GM12878 (cell line): ENCODE measurements at regions not wholly inside any gene's neighbourhood (a gene's known extent, or its start where the extent isn't known, plus 50 kb on each side); places are given as distances from the start of the nearest gene placed in this dataset.

ENCODE experiments used
- ATAC-seq: fragments of 200-7000 bp; cut with Tn5 transposase; 3 replicates; pipeline ENCODE4 v1.9.1; 2020; ENCODE audit warnings: mild to moderate bottlenecking, moderate library complexity
- BruUV-seq: library from RNA; stranded (reverse); fragments of 400-500 nt; replicated peaks from 2 replicates; lab custom pipeline; 2021; lab: Mats Ljungman, UMichigan
- CTCF ChIA-PET: fragments of 300-600 bp; sonication (Branson Sonifier 250); formaldehyde crosslinking; extraction: SDS; loops from one replicate; lab custom pipeline; 2021; ENCODE audit warnings: inconsistent platforms; lab: Yijun Ruan, JAX
- POLR2A ChIA-PET: fragments of 350-600 bp; formaldehyde crosslinking; extraction: SDS; loops from one replicate; lab custom pipeline; 2021; ENCODE audit warnings: inconsistent platforms; lab: Charles Lee
- RAD21 ChIA-PET: fragments of 300-600 bp; sonication (Branson Sonifier 250); formaldehyde crosslinking; loops from one replicate; lab custom pipeline; 2023; ENCODE audit warnings: antibody characterized with exemption; ENCODE audit not compliant: unreplicated experiment; lab: Charles Lee
- SMC1A ChIA-PET: fragments of 300-600 bp; sonication (Branson Sonifier 250); formaldehyde crosslinking; loops from one replicate; lab custom pipeline; 2023; ENCODE audit not compliant: unreplicated experiment, uncharacterized antibody; lab: Charles Lee
- DNase-seq: peaks from one replicate; pipeline ENCODE4 v3.0.0-alpha.2; 2011; ENCODE audit warnings: low read depth, low spot score
- FAIRE-seq: peaks from 3 replicates; lab custom pipeline; 2011; peaks lifted over from hg19 to GRCh38; lab: Jason Lieb, UNC
- H2AFZ ChIP-seq: 2 replicates; pipeline ENCODE4 v1.6.0; 2011; ENCODE audit warnings: low read depth, low read length, control low read depth; ENCODE audit not compliant: control insufficient read depth
- H3K27ac ChIP-seq: 2 replicates; pipeline ENCODE4 v1.5.1; 2011; ENCODE audit warnings: control low read depth; ENCODE audit not compliant: control insufficient read depth, insufficient read depth
- H3K27me3 ChIP-seq, 2 experiments: replicated peaks in 1 of 2; 2 replicates each; pipeline versions ENCODE4 v1.6.0 to v1.6.1; 2011; ENCODE audit warnings: low read length in 1 of 2; ENCODE audit not compliant: control insufficient read depth in 2 of 2, insufficient read depth in 2 of 2
- H3K36me3 ChIP-seq, 2 experiments: 2 replicates each; pipeline ENCODE4 v1.5.1; 2011; ENCODE audit warnings: low read length in 1 of 2; ENCODE audit not compliant: control insufficient read depth in 2 of 2, insufficient read depth in 2 of 2
- H3K4me1 ChIP-seq: 2 replicates; pipeline ENCODE4 v1.6.1; 2011; ENCODE audit warnings: mild to moderate bottlenecking, low read length, moderate library complexity, mixed read lengths; ENCODE audit not compliant: control insufficient read depth, insufficient read depth
- H3K4me2 ChIP-seq: 2 replicates; pipeline ENCODE4 v1.6.0; 2011; ENCODE audit warnings: control low read depth; ENCODE audit not compliant: control insufficient read depth, insufficient read depth
- H3K4me3 ChIP-seq: fragments of 200-600 bp; sonication (generic); 2 replicates; pipeline ENCODE4 v1.5.1; 2016
- H3K79me2 ChIP-seq: 2 replicates; pipeline ENCODE4 v1.6.0; 2011; ENCODE audit warnings: low read length; ENCODE audit not compliant: control insufficient read depth, insufficient read depth
- H3K9ac ChIP-seq: 2 replicates; pipeline ENCODE4 v1.8.0; 2011; ENCODE audit warnings: low read length, control low read depth, mixed read lengths; ENCODE audit not compliant: control insufficient read depth, insufficient read depth
- H3K9me3 ChIP-seq: replicated peaks from 3 replicates; pipeline ENCODE4 v1.5.1; 2011; ENCODE audit warnings: mild to moderate bottlenecking, low read length; ENCODE audit not compliant: control insufficient read depth, insufficient read depth
- H4K20me1 ChIP-seq: 2 replicates; pipeline ENCODE4 v1.6.0; 2011; ENCODE audit not compliant: control insufficient read depth, insufficient read depth
- ASH2L ChIP-seq: fragments of 300-600, 200-600 bp; sonication (generic); IDR thresholded peaks from 2 replicates; pipeline ENCODE4 v1.6.1; 2017; ENCODE audit warnings: low read depth, mild to moderate bottlenecking, borderline replicate concordance
- ATF7 ChIP-seq: fragments of 450-650 bp; IDR thresholded peaks from 2 replicates; pipeline ENCODE4 v1.6.1; 2016; ENCODE audit warnings: low read depth, mild to moderate bottlenecking
- BRCA1 ChIP-seq: IDR thresholded peaks from 2 replicates; pipeline ENCODE4 v1.6.1; 2011; ENCODE audit warnings: low read depth, low read length, improper control_type of control experiment
- HSF1 ChIP-seq: fragments of 150-350 bp; IDR thresholded peaks from 2 replicates; pipeline ENCODE4 v1.6.1; 2014; ENCODE audit warnings: mild to moderate bottlenecking, low read depth, low read length
- NR2F1 ChIP-seq: fragments of 450-650 bp; conservative IDR thresholded peaks from 2 replicates; pipeline ENCODE4 v1.6.1; 2017; ENCODE audit warnings: mild to moderate bottlenecking
- SKIL ChIP-seq: fragments of 450-650 bp; IDR thresholded peaks from 2 replicates; pipeline ENCODE4 v1.6.1; 2017; ENCODE audit warnings: mild to moderate bottlenecking, low read depth, inconsistent platforms; ENCODE audit not compliant: poor library complexity, severe bottlenecking
- SMAD1 ChIP-seq: fragments of 450-650 bp; IDR thresholded peaks from 2 replicates; pipeline ENCODE4 v1.6.1; 2018; ENCODE audit warnings: mild to moderate bottlenecking, low read depth; ENCODE audit not compliant: partially characterized antibody
- SREBF2 ChIP-seq: IDR thresholded peaks from 2 replicates; pipeline ENCODE4 v1.6.1; 2012; ENCODE audit warnings: mild to moderate bottlenecking, low read length
- SUPT20H ChIP-seq: IDR thresholded peaks from 2 replicates; pipeline ENCODE4 v1.6.1; 2011; ENCODE audit warnings: low read depth, mild to moderate bottlenecking, low read length, moderate library complexity, borderline replicate concordance; ENCODE audit not compliant: control insufficient read depth
- USF2 ChIP-seq: IDR thresholded peaks from 2 replicates; pipeline ENCODE4 v1.6.1; 2011; ENCODE audit warnings: low read depth, low read length, improper control_type of control experiment, borderline replicate concordance
- ZNF592 ChIP-seq: fragments of 450-650 bp; IDR thresholded peaks from 2 replicates; pipeline ENCODE4 v1.6.1; 2017; ENCODE audit warnings: mild to moderate bottlenecking, moderate library complexity
- WGBS: methylation state at CpG from one replicate; pipeline ENCODE4 v1.1.6; 2016; ENCODE audit warnings: low lambda C conversion rate; ENCODE audit not compliant: insufficient replicate concordance, insufficient coverage; ENCODE audit errors: missing lambda C conversion rate; 5-methylcytosine and 5-hydroxymethylcytosine counted together
- in situ Hi-C: fragments of 300-500 bp; cut with MboI; formaldehyde crosslinking; loops from 9 replicates; pipeline ENCODE4 v1.14.3; 2018; ENCODE audit warnings: mixed read lengths
- intact Hi-C: fragments of 100-400 bp; cut with micrococcal nuclease; formaldehyde crosslinking; loops from one replicate; pipeline ENCODE4 v1.14.2; 2022; ENCODE audit not compliant: unreplicated experiment
- TF ChIP-seq, protein P1 (sequence below): IDR thresholded peaks from 2 replicates; pipeline ENCODE4 v1.6.1; 2011; ENCODE audit warnings: borderline replicate concordance, low read depth, mild to moderate bottlenecking, moderate library complexity, low read length; ENCODE audit not compliant: insufficient read depth, poor library complexity, severe bottlenecking
- TF ChIP-seq, protein P2 (sequence below): fragments of 450-650 bp; IDR thresholded peaks from 2 replicates; pipeline ENCODE4 v1.6.1; 2016; ENCODE audit warnings: mild to moderate bottlenecking

DNA sequence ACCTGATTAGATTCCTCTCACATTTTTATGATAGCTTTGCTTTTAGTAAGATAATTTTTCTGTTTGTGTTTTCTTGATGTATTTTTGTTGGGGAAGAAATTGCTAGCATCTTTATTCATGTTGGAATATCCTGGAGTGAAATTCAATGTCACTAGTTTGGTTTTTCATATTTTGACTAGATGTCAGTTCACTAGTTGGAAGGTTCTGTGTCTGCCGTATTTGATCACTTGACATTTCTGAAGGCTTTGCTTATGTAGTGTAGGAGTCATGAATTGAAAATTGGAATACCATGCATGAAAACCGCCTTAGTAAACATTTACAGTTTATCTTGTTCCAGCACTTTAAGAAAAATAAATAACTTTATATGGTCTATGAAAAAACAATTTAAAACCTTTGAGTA, 348.4 kb downstream of the AASDHPPT start:
- SMC1A ChIA-PET = no interaction called here
- H3K27ac ChIP-seq = no peak overlapping the region
- H2AFZ ChIP-seq = no peak overlapping the region
- H3K27me3 ChIP-seq = no peaks in the 10 kb centered on the region; a peak in 1 of 4 replicates
- 45% methylated on average over 2 of the region's 2 CpGs for WGBS
- no peak overlapping the region for H3K4me3 ChIP-seq
- no peaks in the 10 kb centered on the region for H3K9me3 ChIP-seq
- BruUV-seq = no TSS peak
- no peak overlapping the region for H3K9ac ChIP-seq
- DNase-seq = no peak
- H3K36me3 ChIP-seq = no peaks in the 10 kb centered on the region
- no peaks in the 10 kb centered on the region for H4K20me1 ChIP-seq
- intact Hi-C loops = no loop called here
- H3K79me2 ChIP-seq = no peaks in the 10 kb centered on the region
- no peak for ATAC-seq
- FAIRE-seq = no peak
- RAD21 ChIA-PET = no interaction called here
- in situ Hi-C loops = no loop called here
- CTCF ChIA-PET = no interaction called here
- no peak overlapping the region for H3K4me2 ChIP-seq
- POLR2A ChIA-PET = interaction anchor here (0.6 kb wide), 1 partner anchor 107 kb away, joined by 3 read pairs; no protein-coding TSS in a partner anchor
- no peaks in the 10 kb centered on the region for H3K4me1 ChIP-seq
- TF ChIP-seq USF2 (no peak), SUPT20H (no peak), BRCA1 (no peak), SMAD1 (no peak), ATF7 (no peak), NR2F1 (no peak), ZNF592 (no peak), SKIL (no peak), ASH2L (no peak), HSF1 (no peak), SREBF2 (no peak)
- TF ChIP-seq, protein P1, sequence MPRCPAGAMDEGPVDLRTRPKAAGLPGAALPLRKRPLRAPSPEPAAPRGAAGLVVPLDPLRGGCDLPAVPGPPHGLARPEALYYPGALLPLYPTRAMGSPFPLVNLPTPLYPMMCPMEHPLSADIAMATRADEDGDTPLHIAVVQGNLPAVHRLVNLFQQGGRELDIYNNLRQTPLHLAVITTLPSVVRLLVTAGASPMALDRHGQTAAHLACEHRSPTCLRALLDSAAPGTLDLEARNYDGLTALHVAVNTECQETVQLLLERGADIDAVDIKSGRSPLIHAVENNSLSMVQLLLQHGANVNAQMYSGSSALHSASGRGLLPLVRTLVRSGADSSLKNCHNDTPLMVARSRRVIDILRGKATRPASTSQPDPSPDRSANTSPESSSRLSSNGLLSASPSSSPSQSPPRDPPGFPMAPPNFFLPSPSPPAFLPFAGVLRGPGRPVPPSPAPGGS = no peak
- TF ChIP-seq, protein P2, sequence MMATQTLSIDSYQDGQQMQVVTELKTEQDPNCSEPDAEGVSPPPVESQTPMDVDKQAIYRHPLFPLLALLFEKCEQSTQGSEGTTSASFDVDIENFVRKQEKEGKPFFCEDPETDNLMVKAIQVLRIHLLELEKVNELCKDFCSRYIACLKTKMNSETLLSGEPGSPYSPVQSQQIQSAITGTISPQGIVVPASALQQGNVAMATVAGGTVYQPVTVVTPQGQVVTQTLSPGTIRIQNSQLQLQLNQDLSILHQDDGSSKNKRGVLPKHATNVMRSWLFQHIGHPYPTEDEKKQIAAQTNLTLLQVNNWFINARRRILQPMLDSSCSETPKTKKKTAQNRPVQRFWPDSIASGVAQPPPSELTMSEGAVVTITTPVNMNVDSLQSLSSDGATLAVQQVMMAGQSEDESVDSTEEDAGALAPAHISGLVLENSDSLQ = no peak
